Aorta (tissue), 5 donors: ENCODE measurements at regions not wholly inside any gene's neighbourhood (a gene's known extent, or its start where the extent isn't known, plus 50 kb on each side); places are given as distances from the start of the nearest gene placed in this dataset.
"Not testable (repeated sequence)": the region's sequence is repeated elsewhere in the genome, so short reads cannot be mapped to it uniquely, and the experiment has no call there.

Source experiments
- ATAC-seq: fragments of 200-7000 bp; cut with Tn5 transposase; one replicate; pipeline ENCODE4 v1.9.1; 2022; ENCODE audit warnings: moderate library complexity; ENCODE audit not compliant: low FRiP score
- DNase-seq, 2 donors: peaks; one replicate each; pipeline ENCODE4 v3.0.0-alpha.2; 2020
- H3K27ac ChIP-seq, 2 donors: one replicate each; pipeline ENCODE4 v1.5.1; 2013; ENCODE audit warnings: low read length in 2 of 2, mild to moderate bottlenecking in 2 of 2, moderate library complexity in 2 of 2, control low read depth in 1 of 2, inconsistent platforms in 1 of 2, low read depth in 1 of 2
- H3K27me3 ChIP-seq, 2 donors: one replicate each; pipeline ENCODE4 v1.6.1; 2013; ENCODE audit warnings: control low read depth in 1 of 2, low read length in 1 of 2, mild to moderate bottlenecking in 1 of 2, moderate library complexity in 1 of 2; ENCODE audit not compliant: insufficient read depth in 2 of 2, control insufficient read depth in 1 of 2
- H3K36me3 ChIP-seq, 2 donors: one replicate each; pipeline ENCODE4 v1.6.1; 2013; ENCODE audit warnings: control low read depth in 1 of 2, low read length in 1 of 2, mild to moderate bottlenecking in 1 of 2; ENCODE audit not compliant: insufficient read depth in 2 of 2, control insufficient read depth in 1 of 2
- H3K4me1 ChIP-seq, 2 donors: one replicate each; pipeline ENCODE4 v1.6.1; 2013; ENCODE audit warnings: low read length in 2 of 2, control low read depth in 1 of 2, mild to moderate bottlenecking in 1 of 2, moderate library complexity in 1 of 2; ENCODE audit not compliant: insufficient read depth in 2 of 2, control insufficient read depth in 1 of 2
- H3K4me3 ChIP-seq, 2 donors: one replicate each; pipeline ENCODE4 v1.5.1; 2013; ENCODE audit warnings: low read length in 2 of 2, control low read depth in 1 of 2, mild to moderate bottlenecking in 1 of 2
- H3K9me3 ChIP-seq: one replicate; pipeline ENCODE4 v1.6.1; 2013; ENCODE audit warnings: mild to moderate bottlenecking, low read length; ENCODE audit not compliant: control insufficient read depth
- WGBS, 2 donors: extraction: QIAGEN DNeasy Blood & Tissue Kit; methylation state at CpG; one replicate each; pipeline ENCODE4 v1.1.7; 2013; 5-methylcytosine and 5-hydroxymethylcytosine counted together
- intact Hi-C, 2 donors: fragments of 100-400 bp; cut with DNase I; formaldehyde crosslinking; loops; one replicate each; pipeline versions ENCODE4 v1.14.2 to v1.15.0; 2022
- donor health status: healthy with polysubstance abuse.
- donor health status: Bipolar disorder and iron deficiency.
- donor health status: DM: no; HTN: no; CAD: no.
- donor health status: DM: no; HTN: no; CAD: no.
- donor health status: DM: yes; HTN: yes; CAD: no.

GRCh38 chr2:154992826-154993225, 294.3 kb downstream of the KCNJ3 start:
- H3K36me3 ChIP-seq: no peaks in the 10 kb centered on the region
- ATAC-seq: no peak
- WGBS, 2 donors: 24 to 31% methylated on average over 2 of the region's 2 CpGs

GRCh38 chr2:154978710-154979109, 280.2 kb downstream of the KCNJ3 start:
- ATAC-seq (no peak), DNase-seq (no peak)
- no peaks in the 10 kb centered on the region for H3K4me1 ChIP-seq
- intact Hi-C loops: no loop called here
- no peaks in the 10 kb centered on the region for H3K27me3 ChIP-seq
- no peaks in the 10 kb centered on the region for H3K9me3 ChIP-seq
- no peaks in the 10 kb centered on the region for H3K36me3 ChIP-seq
- WGBS, 2 donors: 54 to 55% methylated on average over 3 of the region's 3 CpGs
- no peak overlapping the region for H3K4me3 ChIP-seq
- H3K27ac ChIP-seq: no peak overlapping the region

More at GRCh38 chr2:154992826-154993225, 294.3 kb downstream of the KCNJ3 start:
- no peak for DNase-seq
- Histone ChIP-seq H3K4me1 (no peaks in the 10 kb centered on the region), H3K27me3 (no peaks in the 10 kb centered on the region), H3K27ac (no peak overlapping the region), H3K9me3 (no peaks in the 10 kb centered on the region), H3K4me3 (no peak overlapping the region)
- intact Hi-C loops: no loop called here

GRCh38 chr2:154978244-154978643, 279.7 kb downstream of the KCNJ3 start:
- H3K4me1 ChIP-seq: no peaks in the 10 kb centered on the region
- intact Hi-C loops: no loop called here
- no peaks in the 10 kb centered on the region for H3K27me3 ChIP-seq
- WGBS, 2 donors: 83 to 85% methylated on average over 4 of the region's 4 CpGs
- DNase-seq (no peak), ATAC-seq (no peak)
- H3K4me3 ChIP-seq: no peak overlapping the region
- H3K36me3 ChIP-seq: no peaks in the 10 kb centered on the region
- H3K9me3 ChIP-seq: no peaks in the 10 kb centered on the region
- H3K27ac ChIP-seq: no peak overlapping the region

GRCh38 chr2:154974041-154974440, 275.5 kb downstream of the KCNJ3 start:
- ATAC-seq (no peak), DNase-seq (no peak)
- Histone ChIP-seq H3K36me3 (no peaks in the 10 kb centered on the region), H3K27me3 (no peaks in the 10 kb centered on the region), H3K9me3 (no peaks in the 10 kb centered on the region), H3K27ac (no peak overlapping the region), H3K4me3 (no peak overlapping the region), H3K4me1 (no peaks in the 10 kb centered on the region)
- WGBS, 2 donors: 6 to 10% methylated on average over 2 of the region's 2 CpGs
- intact Hi-C loops: no loop called here

- ATAC-seq (no peak), DNase-seq (no peak)
- no peaks in the 10 kb centered on the region for H3K4me1 ChIP-seq
- intact Hi-C loops: no loop called here
- H3K9me3 ChIP-seq: no peaks in the 10 kb centered on the region
- no peak overlapping the region for H3K4me3 ChIP-seq
- no peak overlapping the region for H3K27ac ChIP-seq
- H3K27me3 ChIP-seq: no peaks in the 10 kb centered on the region
- 29 to 35% methylated on average over 1 of the region's 1 CpG for WGBS, 2 donors
- no peaks in the 10 kb centered on the region for H3K36me3 ChIP-seq
These were observed 265.0 kb downstream of the KCNJ3 start for GRCh38 chr2:154963511-154963910.

GRCh38 chr2:154961676-154962075, 263.2 kb downstream of the KCNJ3 start:
- intact Hi-C loops: no loop called here
- ATAC-seq (no peak), DNase-seq (no peak)
- Histone ChIP-seq H3K27ac (no peak overlapping the region), H3K27me3 (no peaks in the 10 kb centered on the region), H3K9me3 (no peaks in the 10 kb centered on the region), H3K4me1 (no peaks in the 10 kb centered on the region), H3K4me3 (no peak overlapping the region), H3K36me3 (no peaks in the 10 kb centered on the region)
- WGBS, 2 donors: 88 to 94% methylated on average over 2 of the region's 2 CpGs

- intact Hi-C loops: no loop called here
- 79 to 81% methylated on average over 3 of the region's 3 CpGs for WGBS, 2 donors
These were observed 262.5 kb downstream of the KCNJ3 start for GRCh38 chr2:154960802-154961583.

GRCh38 chr2:154952346-154952980, 254.0 kb downstream of the KCNJ3 start:
- 47 to 55% methylated on average over 4 of the region's 4 CpGs for WGBS, 2 donors
- no peak overlapping the region for H3K4me3 ChIP-seq
- H3K4me1 ChIP-seq: no peaks in the 10 kb centered on the region
- no peaks in the 10 kb centered on the region for H3K9me3 ChIP-seq
- H3K27me3 ChIP-seq: no peaks in the 10 kb centered on the region
- DNase-seq (no peak), ATAC-seq (no peak)
- intact Hi-C loops: no loop called here
- no peak overlapping the region for H3K27ac ChIP-seq
- no peaks in the 10 kb centered on the region for H3K36me3 ChIP-seq

More at GRCh38 chr2:154960802-154961583, 262.5 kb downstream of the KCNJ3 start:
- no peaks in the 10 kb centered on the region for H3K9me3 ChIP-seq
- no peaks in the 10 kb centered on the region for H3K27me3 ChIP-seq
- H3K4me3 ChIP-seq: no peak overlapping the region
- DNase-seq (no peak), ATAC-seq (no peak)
- H3K27ac ChIP-seq: no peak overlapping the region
- H3K4me1 ChIP-seq: no peaks in the 10 kb centered on the region
- no peaks in the 10 kb centered on the region for H3K36me3 ChIP-seq

GRCh38 chr2:154947416-154947815, 248.9 kb downstream of the KCNJ3 start:
- DNase-seq, H3K4me3 ChIP-seq, H3K36me3 ChIP-seq, H3K9me3 ChIP-seq, intact Hi-C loops, ATAC-seq, H3K27ac ChIP-seq, H3K4me1 ChIP-seq, H3K27me3 ChIP-seq: not testable (repeated sequence)
- 89 to 91% methylated on average over 16 of the region's 16 CpGs for WGBS, 2 donors
